HG03469 (cell line): ENCODE measurements at regions not wholly inside any gene's neighbourhood (a gene's known extent, or its start where the extent isn't known, plus 50 kb on each side); places are given as distances from the start of the nearest gene placed in this dataset.
A peak's percentile ranks its signal among the peaks of the same experiment; 100 is the strongest.
"Not testable (repeated sequence)": the region's sequence is repeated elsewhere in the genome, so short reads cannot be mapped to it uniquely, and the experiment has no call there.

ENCODE experiments used
- ATAC-seq: cut with Tn5 transposase; IDR thresholded peaks from one replicate; pipeline ENCODE4 v1.9.1; 2021; ENCODE audit warnings: mild to moderate bottlenecking, moderate library complexity, moderate number of reproducible peaks; ENCODE audit not compliant: unreplicated experiment

- ATAC-seq, result no peak
These were observed 102.1 kb upstream of the GPR6 start for GRCh38 chr6:109875973-109876372.

- ATAC-seq, result no peak
These were observed 100.8 kb upstream of the GPR6 start for GRCh38 chr6:109877028-109878004.

GRCh38 chr6:109878005-109878690 lies 100.0 kb upstream of the GPR6 start:
- ATAC-seq, result not testable (repeated sequence)

GRCh38 chr6:109879081-109879480 lies 99.0 kb upstream of the GPR6 start:
- ATAC-seq, result not testable (repeated sequence)

GRCh38 chr6:109879521-109879920 lies 98.6 kb upstream of the GPR6 start:
- ATAC-seq, result no peak

- not testable (repeated sequence) for ATAC-seq
These were observed 97.0 kb upstream of the GPR6 start for GRCh38 chr6:109881069-109881468.

- not testable (repeated sequence) for ATAC-seq
These were observed 96.1 kb upstream of the GPR6 start for GRCh38 chr6:109881953-109882490.

- ATAC-seq, result no peak
These were observed 86.2 kb upstream of the GPR6 start for GRCh38 chr6:109891924-109892323.

GRCh38 chr6:109892451-109893435 lies 85.4 kb upstream of the GPR6 start:
- ATAC-seq, result no peak

GRCh38 chr6:109893606-109894005 lies 84.5 kb upstream of the GPR6 start:
- ATAC-seq, result no peak

- ATAC-seq, result peak; percentile 64
These were observed 83.9 kb upstream of the GPR6 start for GRCh38 chr6:109894181-109894580.

- no peak for ATAC-seq
These were observed 81.8 kb upstream of the GPR6 start for GRCh38 chr6:109896341-109896740.

GRCh38 chr6:109897025-109897424 lies 81.1 kb upstream of the GPR6 start:
- ATAC-seq, result no peak

GRCh38 chr6:109897561-109898080 lies 80.5 kb upstream of the GPR6 start:
- no peak for ATAC-seq

- ATAC-seq, result no peak
These were observed 76.1 kb upstream of the GPR6 start for GRCh38 chr6:109901976-109902375.

GRCh38 chr6:109902870-109903269 lies 75.2 kb upstream of the GPR6 start:
- ATAC-seq, result no peak

GRCh38 chr6:109910571-109910970 lies 67.5 kb upstream of the GPR6 start:
- no peak for ATAC-seq

GRCh38 chr6:109912118-109912517 lies 66.0 kb upstream of the GPR6 start:
- no peak for ATAC-seq

GRCh38 chr6:109912952-109913351 lies 65.2 kb upstream of the GPR6 start:
- no peak for ATAC-seq

GRCh38 chr6:109915748-109916147 lies 62.4 kb upstream of the GPR6 start:
- ATAC-seq, result not testable (repeated sequence)
